ENCODE measurements at regions not wholly inside any gene's neighbourhood (a gene's known extent, or its start where the extent isn't known, plus 50 kb on each side); places are given as distances from the start of the nearest gene placed in this dataset.
"Not testable (repeated sequence)": the region's sequence is repeated elsewhere in the genome, so short reads cannot be mapped to it uniquely, and the experiment has no call there.

GRCh38 chr12:43198608-43199007, 353.4 kb downstream of the ADAMTS20 start:
- WGBS: no CpG with 5 or more reads among the region's 2 CpGs
- Histone ChIP-seq H2BK15ac (ENCODE audit: low read depth, poor library complexity, severe bottlenecking) (no peak overlapping the region), H4K91ac (ENCODE audit: low read length) (no peak overlapping the region)

GRCh38 chr12:43196268-43196907, 355.6 kb downstream of the ADAMTS20 start:
- Histone ChIP-seq H3K4ac (ENCODE audit: low read depth in 1 of 2, low read length in 2 of 2) (no peak overlapping the region), H3K36me3 (ENCODE audit: control insufficient read depth in 1 of 2, insufficient read depth in 2 of 2, low read depth in 1 of 2, low read length in 2 of 2) (no peaks in the 10 kb centered on the region), H3K4me3 (ENCODE audit: insufficient read depth in 1 of 2, low read depth in 1 of 2, low read length in 2 of 2) (no peak overlapping the region), H2BK12ac (ENCODE audit: low read length in 2 of 2) (no peak overlapping the region), H3K9ac (ENCODE audit: low read length) (no peak overlapping the region), H4K8ac (ENCODE audit: low read length) (no peak overlapping the region), H4K91ac (ENCODE audit: low read length) (no peak overlapping the region), H3K4me2 (ENCODE audit: low read length, poor library complexity, severe bottlenecking) (no peak overlapping the region), H2AFZ (ENCODE audit: low read depth, low read length) (no peak overlapping the region), H2BK120ac (ENCODE audit: low read depth, low read length) (no peak overlapping the region), H3K79me1 (replicated peaks; ENCODE audit: low read length, poor library complexity, severe bottlenecking) (no peaks in the 10 kb centered on the region), H3K9me3 (ENCODE audit: control insufficient read depth, low read length) (no peaks in the 10 kb centered on the region), H3K18ac (ENCODE audit: low read depth in 1 of 2, low read length in 2 of 2) (no peak overlapping the region), H3K14ac (ENCODE audit: low read length in 2 of 2) (no peak overlapping the region), H2AK5ac (ENCODE audit: low read length, severe bottlenecking) (no peak overlapping the region), H2BK5ac (ENCODE audit: low read depth, low read length, poor library complexity, severe bottlenecking) (no peak overlapping the region), H2BK15ac (ENCODE audit: low read depth, poor library complexity, severe bottlenecking) (no peak overlapping the region), H3K23ac (ENCODE audit: low read length in 2 of 2) (no peak overlapping the region), H3K27me3 (ENCODE audit: control insufficient read depth in 1 of 2, insufficient read depth in 1 of 2, low read length in 2 of 2) (no peaks in the 10 kb centered on the region), H3K27ac (ENCODE audit: low read length, poor library complexity, severe bottlenecking) (no peak overlapping the region), H3K4me1 (ENCODE audit: control insufficient read depth, insufficient read depth, low read depth, low read length) (no peaks in the 10 kb centered on the region)
- no CpG with 5 or more reads among the region's 2 CpGs for WGBS
- no peak for DNase-seq

More at GRCh38 chr12:43198608-43199007, 353.4 kb downstream of the ADAMTS20 start:
- no peaks in the 10 kb centered on the region for H3K9me3 ChIP-seq (ENCODE audit: control insufficient read depth, low read length)
- no peak overlapping the region for H3K23ac ChIP-seq (ENCODE audit: low read length in 2 of 2)
- no peaks in the 10 kb centered on the region for H3K4me1 ChIP-seq (ENCODE audit: control insufficient read depth, insufficient read depth, low read depth, low read length)
- H4K8ac ChIP-seq (ENCODE audit: low read length): no peak overlapping the region
- H3K27ac ChIP-seq (ENCODE audit: low read length, poor library complexity, severe bottlenecking): no peak overlapping the region
- no peaks in the 10 kb centered on the region for H3K36me3 ChIP-seq (ENCODE audit: control insufficient read depth in 1 of 2, insufficient read depth in 2 of 2, low read depth in 1 of 2, low read length in 2 of 2)
- H3K14ac ChIP-seq (ENCODE audit: low read length in 2 of 2): no peak overlapping the region
- no peak overlapping the region for H2AFZ ChIP-seq (ENCODE audit: low read depth, low read length)
- H3K4me2 ChIP-seq (ENCODE audit: low read length, poor library complexity, severe bottlenecking): no peak overlapping the region
- no peak overlapping the region for H3K9ac ChIP-seq (ENCODE audit: low read length)
- H3K79me1 ChIP-seq (replicated peaks; ENCODE audit: low read length, poor library complexity, severe bottlenecking): no peaks in the 10 kb centered on the region
- no peaks in the 10 kb centered on the region for H3K27me3 ChIP-seq (ENCODE audit: control insufficient read depth in 1 of 2, insufficient read depth in 1 of 2, low read length in 2 of 2)
- H2BK12ac ChIP-seq (ENCODE audit: low read length in 2 of 2): no peak overlapping the region
- H2BK5ac ChIP-seq (ENCODE audit: low read depth, low read length, poor library complexity, severe bottlenecking): no peak overlapping the region
- H3K18ac ChIP-seq (ENCODE audit: low read depth in 1 of 2, low read length in 2 of 2): no peak overlapping the region
- no peak overlapping the region for H2AK5ac ChIP-seq (ENCODE audit: low read length, severe bottlenecking)
- no peak overlapping the region for H3K4me3 ChIP-seq (ENCODE audit: insufficient read depth in 1 of 2, low read depth in 1 of 2, low read length in 2 of 2)
- H2BK120ac ChIP-seq (ENCODE audit: low read depth, low read length): no peak overlapping the region
- no peak for DNase-seq
- H3K4ac ChIP-seq (ENCODE audit: low read depth in 1 of 2, low read length in 2 of 2): no peak overlapping the region

- H2AFZ ChIP-seq (ENCODE audit: low read depth, low read length); H3K9ac ChIP-seq (ENCODE audit: low read length); H2BK12ac ChIP-seq (ENCODE audit: low read length in 2 of 2); H3K36me3 ChIP-seq (ENCODE audit: control insufficient read depth in 1 of 2, insufficient read depth in 2 of 2, low read depth in 1 of 2, low read length in 2 of 2); H3K18ac ChIP-seq (ENCODE audit: low read depth in 1 of 2, low read length in 2 of 2); H3K79me1 ChIP-seq (replicated peaks; ENCODE audit: low read length, poor library complexity, severe bottlenecking); H2BK15ac ChIP-seq (ENCODE audit: low read depth, poor library complexity, severe bottlenecking); H3K23ac ChIP-seq (ENCODE audit: low read length in 2 of 2); H4K91ac ChIP-seq (ENCODE audit: low read length); H3K27ac ChIP-seq (ENCODE audit: low read length, poor library complexity, severe bottlenecking); H2BK5ac ChIP-seq (ENCODE audit: low read depth, low read length, poor library complexity, severe bottlenecking); H3K4me3 ChIP-seq (ENCODE audit: insufficient read depth in 1 of 2, low read depth in 1 of 2, low read length in 2 of 2); H4K8ac ChIP-seq (ENCODE audit: low read length); H3K4me2 ChIP-seq (ENCODE audit: low read length, poor library complexity, severe bottlenecking); H2AK5ac ChIP-seq (ENCODE audit: low read length, severe bottlenecking); H3K27me3 ChIP-seq (ENCODE audit: control insufficient read depth in 1 of 2, insufficient read depth in 1 of 2, low read length in 2 of 2); DNase-seq; H3K4ac ChIP-seq (ENCODE audit: low read depth in 1 of 2, low read length in 2 of 2); H2BK120ac ChIP-seq (ENCODE audit: low read depth, low read length); H3K14ac ChIP-seq (ENCODE audit: low read length in 2 of 2); H3K9me3 ChIP-seq (ENCODE audit: control insufficient read depth, low read length); H3K4me1 ChIP-seq (ENCODE audit: control insufficient read depth, insufficient read depth, low read depth, low read length): not testable (repeated sequence)
- WGBS: 88% methylated on average over 2 of the region's 2 CpGs
Measured at GRCh38 chr12:43193096-43193495, 358.9 kb downstream of the ADAMTS20 start.

GRCh38 chr12:43192442-43192841, 359.6 kb downstream of the ADAMTS20 start:
- H3K18ac ChIP-seq (ENCODE audit: low read depth in 1 of 2, low read length in 2 of 2); H4K91ac ChIP-seq (ENCODE audit: low read length); H2AK5ac ChIP-seq (ENCODE audit: low read length, severe bottlenecking); H2BK5ac ChIP-seq (ENCODE audit: low read depth, low read length, poor library complexity, severe bottlenecking); H3K27ac ChIP-seq (ENCODE audit: low read length, poor library complexity, severe bottlenecking); H3K4ac ChIP-seq (ENCODE audit: low read depth in 1 of 2, low read length in 2 of 2); DNase-seq; H4K8ac ChIP-seq (ENCODE audit: low read length); H3K9ac ChIP-seq (ENCODE audit: low read length); H3K79me1 ChIP-seq (replicated peaks; ENCODE audit: low read length, poor library complexity, severe bottlenecking); H3K23ac ChIP-seq (ENCODE audit: low read length in 2 of 2); H2BK12ac ChIP-seq (ENCODE audit: low read length in 2 of 2); H3K36me3 ChIP-seq (ENCODE audit: control insufficient read depth in 1 of 2, insufficient read depth in 2 of 2, low read depth in 1 of 2, low read length in 2 of 2); H2BK120ac ChIP-seq (ENCODE audit: low read depth, low read length); H3K4me2 ChIP-seq (ENCODE audit: low read length, poor library complexity, severe bottlenecking); H3K14ac ChIP-seq (ENCODE audit: low read length in 2 of 2); H3K4me3 ChIP-seq (ENCODE audit: insufficient read depth in 1 of 2, low read depth in 1 of 2, low read length in 2 of 2); H3K4me1 ChIP-seq (ENCODE audit: control insufficient read depth, insufficient read depth, low read depth, low read length); H2BK15ac ChIP-seq (ENCODE audit: low read depth, poor library complexity, severe bottlenecking); H2AFZ ChIP-seq (ENCODE audit: low read depth, low read length); H3K27me3 ChIP-seq (ENCODE audit: control insufficient read depth in 1 of 2, insufficient read depth in 1 of 2, low read length in 2 of 2); H3K9me3 ChIP-seq (ENCODE audit: control insufficient read depth, low read length): not testable (repeated sequence)
- 89% methylated on average over 1 of the region's 2 CpGs for WGBS
